ENCODE measurements at regions not wholly inside any gene's neighbourhood (a gene's known extent, or its start where the extent isn't known, plus 50 kb on each side); places are given as distances from the start of the nearest gene placed in this dataset.

- TF ChIP-seq POLR2A (IDR thresholded peaks at IDR 0.05; ENCODE audit: borderline replicate concordance, extremely low read depth, insufficient read depth, insufficient read length), result no peak
- no peak for TF ChIP-seq CTCF (IDR thresholded peaks at IDR 0.05 in 2 of 3, conservative IDR thresholded peaks at IDR 0.05 in 1 of 3; ENCODE audit: borderline replicate concordance in 1 of 3, insufficient read depth in 1 of 3, low read depth in 2 of 3, low read length in 2 of 3)
- no peak for TF ChIP-seq EGR1 (IDR thresholded peaks at IDR 0.05; ENCODE audit: low read depth)
- TF ChIP-seq EZH2phosphoT487 (IDR thresholded peaks at IDR 0.05; ENCODE audit: borderline replicate concordance), result no peak
- TF ChIP-seq CEBPB (IDR thresholded peaks at IDR 0.05; ENCODE audit: low read depth), result no peak
- TF ChIP-seq MAX (IDR thresholded peaks at IDR 0.05), result no peak
- TF ChIP-seq JUND (IDR thresholded peaks at IDR 0.05), result no peak
- no peak for TF ChIP-seq SIN3A (IDR thresholded peaks at IDR 0.05; ENCODE audit: low read depth)
- no peak for TF ChIP-seq EZH2 (IDR thresholded peaks at IDR 0.05)
Measured at GRCh38 chr20:57025666-57026224, 240.7 kb downstream of the BMP7 start.
